ENCODE measurements at regions not wholly inside any gene's neighbourhood (a gene's known extent, or its start where the extent isn't known, plus 50 kb on each side); places are given as distances from the start of the nearest gene placed in this dataset.

GRCh38 chr17:54046570-54046969, 223.8 kb downstream of the KIF2B start:
- no peak overlapping the region for H2AFZ ChIP-seq
- H3K4me1 ChIP-seq, result no peaks in the 10 kb centered on the region
- no peaks in the 10 kb centered on the region for H3K36me3 ChIP-seq (ENCODE audit: control insufficient read depth, insufficient read depth, low read length)
- H3K9ac ChIP-seq, result no peak overlapping the region
- H3K9me3 ChIP-seq (ENCODE audit: control insufficient read depth, low read length), result no peaks in the 10 kb centered on the region
- H3K27ac ChIP-seq, result no peak overlapping the region
- no peak overlapping the region for H3K4me2 ChIP-seq (ENCODE audit: low read length)
- H3K27me3 ChIP-seq (ENCODE audit: control insufficient read depth, insufficient read depth, low read length), result no peaks in the 10 kb centered on the region
- H3K79me2 ChIP-seq, result no peaks in the 10 kb centered on the region
- no peak overlapping the region for H3K4me3 ChIP-seq (ENCODE audit: low read depth, low read length)
- no peak for TF ChIP-seq CTCF (IDR thresholded peaks at IDR 0.05)

- Histone ChIP-seq H3K4me1 (no peaks in the 10 kb centered on the region), H3K4me2 (ENCODE audit: low read length) (no peak overlapping the region), H3K9me3 (ENCODE audit: control insufficient read depth, low read length) (no peaks in the 10 kb centered on the region), H3K36me3 (ENCODE audit: control insufficient read depth, insufficient read depth, low read length) (no peaks in the 10 kb centered on the region), H3K9ac (no peak overlapping the region), H3K27me3 (ENCODE audit: control insufficient read depth, insufficient read depth, low read length) (no peaks in the 10 kb centered on the region), H3K4me3 (ENCODE audit: low read depth, low read length) (no peak overlapping the region), H3K27ac (no peak overlapping the region), H2AFZ (no peak overlapping the region), H3K79me2 (no peaks in the 10 kb centered on the region)
- TF ChIP-seq CTCF (IDR thresholded peaks at IDR 0.05), result no peak
Measured at GRCh38 chr17:54063639-54064038, 240.9 kb downstream of the KIF2B start.

- no peak for TF ChIP-seq CTCF (IDR thresholded peaks at IDR 0.05)
- no peaks in the 10 kb centered on the region for H3K27me3 ChIP-seq (ENCODE audit: control insufficient read depth, insufficient read depth, low read length)
- H3K36me3 ChIP-seq (ENCODE audit: control insufficient read depth, insufficient read depth, low read length), result no peaks in the 10 kb centered on the region
- no peak overlapping the region for H3K27ac ChIP-seq
- no peak overlapping the region for H2AFZ ChIP-seq
- no peak overlapping the region for H3K9ac ChIP-seq
- H3K9me3 ChIP-seq (ENCODE audit: control insufficient read depth, low read length), result no peaks in the 10 kb centered on the region
- H3K4me2 ChIP-seq (ENCODE audit: low read length), result no peak overlapping the region
- H3K4me3 ChIP-seq (ENCODE audit: low read depth, low read length), result no peak overlapping the region
- H3K4me1 ChIP-seq, result no peaks in the 10 kb centered on the region
- H3K79me2 ChIP-seq, result no peaks in the 10 kb centered on the region
Measured at GRCh38 chr17:54085020-54085419, 262.3 kb downstream of the KIF2B start.

DNA sequence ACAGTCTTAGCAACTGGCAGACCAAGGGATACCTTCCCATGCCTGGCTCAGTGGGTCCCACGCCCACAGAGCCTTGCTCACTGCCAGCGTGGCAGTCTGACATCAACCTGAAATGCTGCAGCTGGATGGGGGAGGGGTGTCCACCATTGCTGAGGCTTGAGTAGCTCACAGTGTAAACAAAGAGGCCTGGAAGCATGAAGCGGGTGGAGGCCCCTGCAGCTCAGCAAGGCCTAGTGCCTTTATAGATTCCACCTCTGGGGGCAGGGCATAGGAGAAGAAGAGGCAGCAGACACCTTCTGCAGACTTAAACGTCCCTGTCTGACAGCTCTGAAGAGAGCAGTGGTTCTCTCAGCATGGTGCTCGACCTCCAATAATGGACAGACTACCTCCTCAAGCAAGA, 263.2 kb downstream of the KIF2B start:
- H3K36me3 ChIP-seq (ENCODE audit: control insufficient read depth, insufficient read depth, low read length), result no peaks in the 10 kb centered on the region
- no peak overlapping the region for H3K4me2 ChIP-seq (ENCODE audit: low read length)
- H3K27ac ChIP-seq, result no peak overlapping the region
- H3K27me3 ChIP-seq (ENCODE audit: control insufficient read depth, insufficient read depth, low read length), result no peaks in the 10 kb centered on the region
- H3K9ac ChIP-seq, result no peak overlapping the region
- no peaks in the 10 kb centered on the region for H3K4me1 ChIP-seq
- no peak for TF ChIP-seq CTCF (IDR thresholded peaks at IDR 0.05)
- no peaks in the 10 kb centered on the region for H3K9me3 ChIP-seq (ENCODE audit: control insufficient read depth, low read length)
- H3K4me3 ChIP-seq (ENCODE audit: low read depth, low read length), result no peak overlapping the region
- H3K79me2 ChIP-seq, result no peaks in the 10 kb centered on the region
- no peak overlapping the region for H2AFZ ChIP-seq

GRCh38 chr17:54096216-54096615, 273.5 kb downstream of the KIF2B start:
- Histone ChIP-seq H3K4me3 (ENCODE audit: low read depth, low read length) (no peak overlapping the region), H3K27me3 (ENCODE audit: control insufficient read depth, insufficient read depth, low read length) (no peaks in the 10 kb centered on the region), H3K9ac (no peak overlapping the region), H2AFZ (no peak overlapping the region), H3K79me2 (no peaks in the 10 kb centered on the region), H3K36me3 (ENCODE audit: control insufficient read depth, insufficient read depth, low read length) (no peaks in the 10 kb centered on the region), H3K4me1 (no peaks in the 10 kb centered on the region), H3K9me3 (ENCODE audit: control insufficient read depth, low read length) (no peaks in the 10 kb centered on the region), H3K4me2 (ENCODE audit: low read length) (no peak overlapping the region), H3K27ac (no peak overlapping the region)
- no peak for TF ChIP-seq CTCF (IDR thresholded peaks at IDR 0.05)

Measured in parathyroid adenoma (tissue), 2 donors.